Retinal pigment epithelial cell (primary cell): ENCODE measurements at regions not wholly inside any gene's neighbourhood (a gene's known extent, or its start where the extent isn't known, plus 50 kb on each side); places are given as distances from the start of the nearest gene placed in this dataset.

Experiments used
- DNase-seq: peaks from one replicate; pipeline ENCODE4 v3.0.0-alpha.2; 2010; ENCODE audit warnings: low read depth
- H3K4me3 ChIP-seq: 2 replicates; pipeline ENCODE4 v1.5.1; 2011; ENCODE audit warnings: mild to moderate bottlenecking, low read length, control low read depth, moderate library complexity
- TF ChIP-seq, protein P1 (sequence below): conservative IDR thresholded peaks from 2 replicates; pipeline ENCODE4 v1.5.1; 2011; ENCODE audit warnings: low read depth, low read length, control low read depth, inconsistent platforms

DNA sequence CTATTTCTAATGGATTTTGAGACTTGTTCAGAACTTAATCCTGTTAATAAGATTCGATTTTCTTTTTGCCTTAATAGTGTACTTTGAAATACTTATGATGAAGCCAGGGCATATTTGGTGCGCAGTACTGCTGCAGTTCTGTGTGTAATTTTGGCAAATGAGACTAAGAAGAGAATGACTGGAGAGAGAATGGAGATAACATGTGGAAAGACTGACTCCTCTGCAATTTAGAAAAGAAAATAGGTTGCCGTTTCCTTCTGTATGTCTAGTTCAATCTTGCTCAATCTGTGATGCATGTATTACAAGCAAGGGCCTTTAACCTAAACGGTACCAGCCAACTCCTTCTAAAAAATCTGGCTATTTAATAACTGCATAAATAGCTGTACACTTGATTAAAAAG lies 285.1 kb upstream of the CDH11 start:
- H3K4me3 ChIP-seq = no peak overlapping the region
- TF ChIP-seq, protein P1, sequence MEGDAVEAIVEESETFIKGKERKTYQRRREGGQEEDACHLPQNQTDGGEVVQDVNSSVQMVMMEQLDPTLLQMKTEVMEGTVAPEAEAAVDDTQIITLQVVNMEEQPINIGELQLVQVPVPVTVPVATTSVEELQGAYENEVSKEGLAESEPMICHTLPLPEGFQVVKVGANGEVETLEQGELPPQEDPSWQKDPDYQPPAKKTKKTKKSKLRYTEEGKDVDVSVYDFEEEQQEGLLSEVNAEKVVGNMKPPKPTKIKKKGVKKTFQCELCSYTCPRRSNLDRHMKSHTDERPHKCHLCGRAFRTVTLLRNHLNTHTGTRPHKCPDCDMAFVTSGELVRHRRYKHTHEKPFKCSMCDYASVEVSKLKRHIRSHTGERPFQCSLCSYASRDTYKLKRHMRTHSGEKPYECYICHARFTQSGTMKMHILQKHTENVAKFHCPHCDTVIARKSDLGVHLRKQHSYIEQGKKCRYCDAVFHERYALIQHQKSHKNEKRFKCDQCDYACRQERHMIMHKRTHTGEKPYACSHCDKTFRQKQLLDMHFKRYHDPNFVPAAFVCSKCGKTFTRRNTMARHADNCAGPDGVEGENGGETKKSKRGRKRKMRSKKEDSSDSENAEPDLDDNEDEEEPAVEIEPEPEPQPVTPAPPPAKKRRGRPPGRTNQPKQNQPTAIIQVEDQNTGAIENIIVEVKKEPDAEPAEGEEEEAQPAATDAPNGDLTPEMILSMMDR = no peak
- DNase-seq = no peak

GRCh38 chr16:65406116-65406515 lies 284.3 kb upstream of the CDH11 start:
- TF ChIP-seq, protein P1 = no peak
- DNase-seq = no peak
- H3K4me3 ChIP-seq = no peak overlapping the region

GRCh38 chr16:65394281-65394680 lies 272.4 kb upstream of the CDH11 start:
- no peak overlapping the region for H3K4me3 ChIP-seq
- no peak for DNase-seq
- TF ChIP-seq, protein P1 = no peak

DNA sequence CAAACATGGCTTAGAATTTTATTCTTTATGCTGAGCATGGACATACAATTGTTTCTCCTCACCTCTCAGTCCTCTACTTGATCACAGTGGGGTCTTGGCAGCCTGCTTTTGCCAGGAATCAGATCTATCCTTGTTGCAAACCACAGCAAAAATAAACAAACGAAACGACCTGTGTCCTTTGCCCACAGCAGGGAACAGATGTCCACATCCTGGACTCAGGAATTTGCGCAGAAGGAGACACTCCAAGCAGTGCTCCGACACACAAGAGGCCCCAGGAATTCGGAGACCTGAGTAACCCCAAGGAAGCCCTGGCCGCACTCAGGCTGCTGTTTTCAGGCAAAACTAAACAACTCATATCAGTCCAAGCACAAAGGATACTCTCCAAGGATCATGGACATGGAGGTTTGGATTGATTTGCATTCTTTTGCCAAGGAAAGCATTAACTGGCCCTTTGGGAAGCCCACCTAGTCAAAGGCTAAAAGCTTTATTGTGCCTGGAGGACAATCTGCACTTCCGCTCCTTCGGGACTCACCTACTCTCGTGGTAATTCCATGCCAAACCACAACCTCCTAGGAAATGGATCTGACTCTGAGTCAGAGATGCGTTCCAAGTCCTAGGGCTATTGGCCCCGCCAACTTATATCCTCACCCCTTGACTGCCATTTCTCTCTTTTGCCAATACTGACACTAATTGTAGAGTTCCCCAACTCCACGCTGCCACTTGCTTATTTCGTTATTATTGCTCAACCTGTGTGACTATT lies 271.1 kb upstream of the CDH11 start:
- H3K4me3 ChIP-seq = no peak overlapping the region
- DNase-seq = no peak
- TF ChIP-seq, protein P1 = no peak

DNA sequence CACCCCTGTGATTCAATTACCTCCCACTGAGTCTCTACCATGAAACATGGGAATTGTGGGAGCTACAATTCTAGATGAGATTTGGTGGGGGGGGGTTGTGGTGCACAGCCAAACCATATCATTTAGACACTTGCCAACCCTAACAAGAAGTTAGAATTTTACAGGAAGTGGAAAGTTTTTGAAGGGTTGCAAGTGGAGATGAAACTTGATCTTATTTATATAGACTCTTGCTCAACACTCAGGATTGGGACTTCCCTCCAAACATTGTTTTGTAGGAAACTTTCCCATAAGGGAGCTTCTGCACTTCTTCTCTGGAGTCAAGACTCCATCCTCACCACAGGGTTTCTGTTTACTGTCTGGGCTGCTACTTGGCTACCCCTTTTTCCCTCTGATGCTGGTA lies 266.7 kb upstream of the CDH11 start:
- TF ChIP-seq, protein P1 = no peak
- H3K4me3 ChIP-seq = no peak overlapping the region
- no peak for DNase-seq

DNA sequence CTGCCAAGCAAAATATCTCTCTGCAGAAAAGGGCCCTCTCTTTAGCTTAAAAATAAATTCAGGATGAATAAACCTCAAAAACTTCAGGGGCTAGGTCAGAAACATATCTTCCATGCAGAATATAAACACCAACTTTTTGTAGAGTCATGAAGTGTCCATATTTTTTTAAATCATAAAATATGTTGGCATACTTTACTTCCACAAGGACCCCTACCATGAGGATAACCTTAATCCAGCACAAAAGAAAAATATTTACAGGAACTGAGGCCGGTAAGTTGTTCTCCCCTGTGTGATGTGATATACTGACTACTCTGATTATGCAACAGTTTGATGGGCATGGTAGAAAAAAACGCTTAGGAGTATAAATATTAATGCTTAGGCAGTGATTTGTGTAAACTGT lies 264.8 kb upstream of the CDH11 start:
- DNase-seq = no peak
- TF ChIP-seq, protein P1 = no peak
- H3K4me3 ChIP-seq = no peak overlapping the region

DNA sequence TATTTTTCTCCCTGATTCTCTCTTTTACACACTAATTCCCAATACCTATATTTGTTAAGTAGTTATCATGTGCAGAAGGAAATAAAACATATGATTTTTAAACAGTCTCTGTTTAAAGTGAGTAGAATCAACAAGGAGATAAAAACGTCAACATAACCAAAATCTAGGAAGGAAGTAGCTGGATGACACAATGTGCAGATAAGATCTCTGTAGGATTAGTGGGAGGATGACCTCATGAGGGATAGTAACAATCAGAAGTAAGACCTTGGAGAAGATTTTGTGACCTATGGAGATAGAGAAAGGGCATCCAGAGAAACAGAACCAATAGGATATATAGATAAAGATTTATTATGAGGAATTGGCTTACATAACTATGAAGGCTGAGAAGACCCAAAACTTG lies 262.6 kb upstream of the CDH11 start:
- DNase-seq = no peak

More for the DNA sequence above, 262.6 kb upstream of the CDH11 start:
- TF ChIP-seq, protein P1 = no peak
- no peak overlapping the region for H3K4me3 ChIP-seq
